ENCODE measurements at regions not wholly inside any gene's neighbourhood (a gene's known extent, or its start where the extent isn't known, plus 50 kb on each side); places are given as distances from the start of the nearest gene placed in this dataset.
A peak's percentile ranks its signal among the peaks of the same experiment; 100 is the strongest.

- H3K36me3 ChIP-seq (ENCODE audit: control insufficient read depth, insufficient read depth, low read length) = no peaks in the 10 kb centered on the region
- no CpG with 5 or more reads among the region's 5 CpGs for WGBS (ENCODE audit: insufficient coverage, insufficient read length)
- no peaks in the 10 kb centered on the region for H3K27me3 ChIP-seq (ENCODE audit: control insufficient read depth, insufficient read depth, low read length)
- H3K4me3 ChIP-seq (ENCODE audit: low read length) = no peak overlapping the region
- H3K4me1 ChIP-seq (ENCODE audit: control insufficient read depth, insufficient read depth, low read length) = no peaks in the 10 kb centered on the region
- H3K27ac ChIP-seq (ENCODE audit: low read length) = no peak overlapping the region
- H3K9me3 ChIP-seq (ENCODE audit: control insufficient read depth, insufficient read depth, low read length) = no peaks in the 10 kb centered on the region
- no peak for DNase-seq (ENCODE audit: low read depth, low spot score)
Measured at GRCh38 chr3:192040282-192041043, 579.5 kb downstream of the PYDC2 start.

GRCh38 chr3:192042116-192042515, 581.2 kb downstream of the PYDC2 start:
- H3K27ac ChIP-seq (ENCODE audit: low read length) = no peak overlapping the region
- H3K4me3 ChIP-seq (ENCODE audit: low read length) = no peak overlapping the region
- WGBS (ENCODE audit: insufficient coverage, insufficient read length) = no CpG with 5 or more reads among the region's 3 CpGs
- H3K9me3 ChIP-seq (ENCODE audit: control insufficient read depth, insufficient read depth, low read length) = no peaks in the 10 kb centered on the region
- no peaks in the 10 kb centered on the region for H3K4me1 ChIP-seq (ENCODE audit: control insufficient read depth, insufficient read depth, low read length)
- no peaks in the 10 kb centered on the region for H3K36me3 ChIP-seq (ENCODE audit: control insufficient read depth, insufficient read depth, low read length)
- DNase-seq (ENCODE audit: low read depth, low spot score) = no peak
- H3K27me3 ChIP-seq (ENCODE audit: control insufficient read depth, insufficient read depth, low read length) = no peaks in the 10 kb centered on the region

DNA sequence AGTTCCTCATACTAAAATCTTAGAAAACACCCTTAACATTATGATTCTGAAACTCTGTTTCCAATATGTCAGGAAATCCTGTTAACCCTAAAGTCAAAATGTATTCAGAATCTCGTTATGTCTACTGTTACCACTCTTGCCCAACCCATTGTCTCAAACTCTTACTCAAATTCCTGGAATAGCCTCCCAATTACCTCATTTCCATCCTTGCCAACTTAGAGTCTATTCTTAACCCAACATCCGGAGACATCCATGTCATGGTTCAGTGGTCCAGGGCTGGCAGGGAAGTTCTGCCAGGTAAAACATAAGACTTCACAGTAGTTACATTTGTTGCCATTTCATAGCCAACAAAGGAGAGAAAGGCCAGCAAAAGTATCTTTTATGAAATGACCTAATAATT, 593.9 kb downstream of the PYDC2 start:
- Histone ChIP-seq H3K27ac (ENCODE audit: low read length) (no peak overlapping the region), H3K9me3 (ENCODE audit: control insufficient read depth, insufficient read depth, low read length) (no peaks in the 10 kb centered on the region), H3K27me3 (ENCODE audit: control insufficient read depth, insufficient read depth, low read length) (no peaks in the 10 kb centered on the region), H3K4me1 (ENCODE audit: control insufficient read depth, insufficient read depth, low read length) (no peaks in the 10 kb centered on the region), H3K4me3 (ENCODE audit: low read length) (no peak overlapping the region), H3K36me3 (ENCODE audit: control insufficient read depth, insufficient read depth, low read length) (no peaks in the 10 kb centered on the region)
- no peak for DNase-seq (ENCODE audit: low read depth, low spot score)
- no CpG with 5 or more reads among the region's 2 CpGs for WGBS (ENCODE audit: insufficient coverage, insufficient read length)

DNA sequence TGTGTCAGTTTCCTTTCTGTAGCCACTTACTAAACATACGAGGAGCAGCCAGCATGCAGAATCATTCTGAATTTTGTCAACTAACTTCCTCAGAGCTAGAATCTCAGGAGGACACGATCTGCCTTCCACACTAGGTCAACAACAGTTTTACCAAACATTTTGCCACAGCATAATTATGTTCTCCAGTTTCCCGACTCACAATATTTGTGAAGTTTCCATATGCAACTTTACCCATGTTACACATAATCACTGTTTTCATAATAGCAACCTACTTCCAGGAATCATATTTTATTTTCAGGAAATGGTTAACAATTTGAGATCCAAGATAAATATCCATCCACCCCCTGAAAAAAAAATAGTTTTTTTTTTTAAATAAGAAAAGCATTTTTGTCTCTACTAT, 595.0 kb downstream of the PYDC2 start:
- Histone ChIP-seq H3K4me1 (ENCODE audit: control insufficient read depth, insufficient read depth, low read length) (no peaks in the 10 kb centered on the region), H3K27ac (ENCODE audit: low read length) (no peak overlapping the region), H3K27me3 (ENCODE audit: control insufficient read depth, insufficient read depth, low read length) (no peaks in the 10 kb centered on the region), H3K4me3 (ENCODE audit: low read length) (no peak overlapping the region), H3K9me3 (ENCODE audit: control insufficient read depth, insufficient read depth, low read length) (no peaks in the 10 kb centered on the region), H3K36me3 (ENCODE audit: control insufficient read depth, insufficient read depth, low read length) (no peaks in the 10 kb centered on the region)
- no peak for DNase-seq (ENCODE audit: low read depth, low spot score)
- WGBS (ENCODE audit: insufficient coverage, insufficient read length) = no CpG with 5 or more reads among the region's 3 CpGs

DNA sequence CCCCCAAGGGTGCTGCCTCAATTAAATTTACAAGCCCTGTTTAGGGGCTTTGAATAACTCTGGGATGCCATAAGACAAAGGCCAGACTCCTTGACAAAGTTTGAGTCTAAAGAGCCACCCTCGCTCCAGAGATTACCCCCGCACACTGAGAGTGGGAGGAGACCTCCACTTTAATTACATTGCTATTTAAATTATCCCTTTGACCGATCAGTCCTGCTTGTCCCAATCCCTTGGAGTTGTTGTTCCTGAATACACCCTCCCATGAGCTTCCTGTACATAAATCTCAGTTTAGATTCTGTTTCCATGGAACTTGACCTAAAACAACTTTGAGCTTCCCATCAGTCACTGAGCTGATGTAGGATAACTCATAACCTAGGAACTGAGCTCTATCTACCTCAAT, 596.3 kb downstream of the PYDC2 start:
- no CpG with 5 or more reads among the region's 3 CpGs for WGBS (ENCODE audit: insufficient coverage, insufficient read length)
- H3K9me3 ChIP-seq (ENCODE audit: control insufficient read depth, insufficient read depth, low read length) = no peaks in the 10 kb centered on the region

DNA sequence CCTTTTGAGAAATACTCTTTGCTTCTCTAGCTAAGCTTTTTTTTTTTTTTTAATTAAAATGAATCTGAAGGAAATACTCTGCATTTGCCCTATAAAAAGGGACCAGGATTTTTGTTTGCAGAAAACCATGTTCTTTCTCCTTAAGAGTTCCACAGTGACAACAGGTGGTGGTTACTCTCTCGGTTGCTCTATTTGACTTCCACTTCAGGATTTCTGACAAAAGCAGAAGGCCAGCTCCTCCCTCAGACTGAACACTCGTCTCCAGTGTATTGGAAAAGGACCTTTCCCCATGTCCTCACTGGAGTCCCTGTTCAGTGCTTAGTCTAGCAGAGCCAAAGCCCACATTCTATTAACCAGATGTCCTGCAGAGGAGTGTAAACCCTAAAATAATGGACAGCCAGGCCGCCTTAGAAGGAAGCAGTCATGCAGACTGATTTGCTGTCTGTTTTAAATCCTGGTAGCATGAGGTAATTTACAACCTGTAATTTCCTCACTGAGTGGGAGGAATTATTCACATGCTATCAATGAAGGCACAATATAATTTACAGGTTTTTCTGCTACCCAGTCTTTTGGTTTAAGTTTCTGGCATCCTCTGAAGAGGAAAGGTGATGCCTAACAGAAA, 599.3 kb downstream of the PYDC2 start:
- Histone ChIP-seq H3K9me3 (ENCODE audit: control insufficient read depth, insufficient read depth, low read length) (no peaks in the 10 kb centered on the region), H3K27me3 (ENCODE audit: control insufficient read depth, insufficient read depth, low read length) (no peaks in the 10 kb centered on the region), H3K36me3 (ENCODE audit: control insufficient read depth, insufficient read depth, low read length) (no peaks in the 10 kb centered on the region), H3K27ac (ENCODE audit: low read length) (no peak overlapping the region), H3K4me1 (ENCODE audit: control insufficient read depth, insufficient read depth, low read length) (peaks cover 1% of the 10 kb centered on the region; the same call in 1 of the 2 replicates), H3K4me3 (ENCODE audit: low read length) (no peak overlapping the region)
- no peak for DNase-seq (ENCODE audit: low read depth, low spot score)
- WGBS (ENCODE audit: insufficient coverage, insufficient read length) = no CpG with 5 or more reads among the region's 3 CpGs

More for the DNA sequence above, 596.3 kb downstream of the PYDC2 start:
- H3K4me1 ChIP-seq (ENCODE audit: control insufficient read depth, insufficient read depth, low read length) = no peaks in the 10 kb centered on the region
- no peak overlapping the region for H3K27ac ChIP-seq (ENCODE audit: low read length)
- H3K4me3 ChIP-seq (ENCODE audit: low read length) = no peak overlapping the region
- H3K36me3 ChIP-seq (ENCODE audit: control insufficient read depth, insufficient read depth, low read length) = no peaks in the 10 kb centered on the region
- no peaks in the 10 kb centered on the region for H3K27me3 ChIP-seq (ENCODE audit: control insufficient read depth, insufficient read depth, low read length)
- no peak for DNase-seq (ENCODE audit: low read depth, low spot score)

GRCh38 chr3:192061426-192061825, 600.5 kb downstream of the PYDC2 start:
- H3K4me1 ChIP-seq (ENCODE audit: control insufficient read depth, insufficient read depth, low read length) = peaks cover 1% of the 10 kb centered on the region; the same call in 1 of the 2 replicates
- no peaks in the 10 kb centered on the region for H3K36me3 ChIP-seq (ENCODE audit: control insufficient read depth, insufficient read depth, low read length)
- H3K27ac ChIP-seq (ENCODE audit: low read length) = no peak overlapping the region
- no peak overlapping the region for H3K4me3 ChIP-seq (ENCODE audit: low read length)
- H3K27me3 ChIP-seq (ENCODE audit: control insufficient read depth, insufficient read depth, low read length) = no peaks in the 10 kb centered on the region; the same call in 1 of the 2 replicates
- no CpG with 5 or more reads among the region's 2 CpGs for WGBS (ENCODE audit: insufficient coverage, insufficient read length)
- DNase-seq (ENCODE audit: low read depth, low spot score) = no peak
- H3K9me3 ChIP-seq (ENCODE audit: control insufficient read depth, insufficient read depth, low read length) = no peaks in the 10 kb centered on the region

DNA sequence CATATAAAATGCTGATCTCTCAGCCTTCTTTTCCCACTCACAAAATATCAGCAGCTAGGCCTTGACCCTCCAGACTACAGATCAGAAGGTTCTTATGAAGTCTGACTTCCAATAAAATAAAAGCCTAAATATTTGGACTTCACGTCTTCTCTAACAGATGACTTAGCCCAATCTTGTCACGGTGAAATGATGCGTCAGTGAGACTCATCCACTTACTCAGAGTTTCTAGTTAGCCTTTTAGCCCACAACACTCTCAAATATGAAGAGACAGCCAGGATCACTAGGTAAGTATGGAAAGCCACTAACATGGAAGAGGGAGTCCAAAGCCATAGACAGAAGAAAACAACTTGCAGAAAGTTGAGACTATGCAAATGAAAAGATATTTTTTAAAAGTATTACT, 601.2 kb downstream of the PYDC2 start:
- no peaks in the 10 kb centered on the region for H3K9me3 ChIP-seq (ENCODE audit: control insufficient read depth, insufficient read depth, low read length)
- no peak overlapping the region for H3K4me3 ChIP-seq (ENCODE audit: low read length)
- H3K4me1 ChIP-seq (ENCODE audit: control insufficient read depth, insufficient read depth, low read length) = peaks cover 1% of the 10 kb centered on the region; the same call in 1 of the 2 replicates
- no peaks in the 10 kb centered on the region for H3K36me3 ChIP-seq (ENCODE audit: control insufficient read depth, insufficient read depth, low read length)
- H3K27me3 ChIP-seq (ENCODE audit: control insufficient read depth, insufficient read depth, low read length) = no peaks in the 10 kb centered on the region; the same call in 1 of the 2 replicates
- H3K27ac ChIP-seq (ENCODE audit: low read length) = no peak overlapping the region
- no CpG with 5 or more reads among the region's 3 CpGs for WGBS (ENCODE audit: insufficient coverage, insufficient read length)
- DNase-seq (ENCODE audit: low read depth, low spot score) = no peak

- DNase-seq (ENCODE audit: low read depth, low spot score) = peak; percentile 29
- no peak overlapping the region for H3K27ac ChIP-seq (ENCODE audit: low read length)
- WGBS (ENCODE audit: insufficient coverage, insufficient read length) = no CpG with 5 or more reads among the region's 16 CpGs
Measured at GRCh38 chr3:192063570-192063969, 602.6 kb downstream of the PYDC2 start.

GRCh38 chr3:192064959-192065358, 604.0 kb downstream of the PYDC2 start:
- H3K4me1 ChIP-seq (ENCODE audit: control insufficient read depth, insufficient read depth, low read length) = peaks cover 1% of the 10 kb centered on the region; the same call in 1 of the 2 replicates
- no peaks in the 10 kb centered on the region for H3K9me3 ChIP-seq (ENCODE audit: control insufficient read depth, insufficient read depth, low read length)
- H3K36me3 ChIP-seq (ENCODE audit: control insufficient read depth, insufficient read depth, low read length) = no peaks in the 10 kb centered on the region
- no peaks in the 10 kb centered on the region; the same call in 1 of the 2 replicates for H3K27me3 ChIP-seq (ENCODE audit: control insufficient read depth, insufficient read depth, low read length)
- WGBS (ENCODE audit: insufficient coverage, insufficient read length) = no CpG with 5 or more reads among the region's 1 CpG
- no peak for DNase-seq (ENCODE audit: low read depth, low spot score)
- H3K4me3 ChIP-seq (ENCODE audit: low read length) = no peak overlapping the region
- no peak overlapping the region for H3K27ac ChIP-seq (ENCODE audit: low read length)

More at GRCh38 chr3:192063570-192063969, 602.6 kb downstream of the PYDC2 start:
- Histone ChIP-seq H3K36me3 (ENCODE audit: control insufficient read depth, insufficient read depth, low read length) (no peaks in the 10 kb centered on the region), H3K27me3 (ENCODE audit: control insufficient read depth, insufficient read depth, low read length) (no peaks in the 10 kb centered on the region; the same call in 1 of the 2 replicates), H3K9me3 (ENCODE audit: control insufficient read depth, insufficient read depth, low read length) (no peaks in the 10 kb centered on the region), H3K4me1 (ENCODE audit: control insufficient read depth, insufficient read depth, low read length) (peaks cover 1% of the 10 kb centered on the region; the same call in 1 of the 2 replicates), H3K4me3 (ENCODE audit: low read length) (no peak overlapping the region)
